Mesenchymal stem cell (in vitro differentiated cells and primary cell): ENCODE measurements at regions not wholly inside any gene's neighbourhood (a gene's known extent, or its start where the extent isn't known, plus 50 kb on each side); places are given as distances from the start of the nearest gene placed in this dataset.

Experiments
- DNase-seq: peaks from one replicate; pipeline ENCODE4 v3.0.0-alpha.2; 2013
- H2AFZ ChIP-seq: one replicate; pipeline ENCODE4 v1.6.1; 2013; ENCODE audit warnings: low read depth, mild to moderate bottlenecking, control low read depth, inconsistent platforms, low read length, moderate library complexity
- H2AK5ac ChIP-seq: 2 replicates; pipeline ENCODE4 v1.6.1; 2013; ENCODE audit warnings: low read length, moderate library complexity, mild to moderate bottlenecking, inconsistent platforms; ENCODE audit not compliant: severe bottlenecking
- H2BK120ac ChIP-seq: one replicate; pipeline ENCODE4 v1.6.1; 2013; ENCODE audit warnings: low read depth, mild to moderate bottlenecking, inconsistent platforms, low read length, moderate library complexity
- H2BK12ac ChIP-seq, 2 experiments: one replicate each; pipeline ENCODE4 v1.6.1; 2013; ENCODE audit warnings: inconsistent platforms in 2 of 2, low read length in 2 of 2, mild to moderate bottlenecking in 2 of 2, moderate library complexity in 2 of 2, control low read depth in 1 of 2
- H2BK15ac ChIP-seq: one replicate; pipeline ENCODE4 v1.6.1; 2013; ENCODE audit warnings: mild to moderate bottlenecking, low read depth, inconsistent platforms; ENCODE audit not compliant: poor library complexity, severe bottlenecking
- H2BK5ac ChIP-seq: 2 replicates; pipeline ENCODE4 v1.6.1; 2013; ENCODE audit warnings: low read depth, mild to moderate bottlenecking, low read length, control low read depth, inconsistent platforms; ENCODE audit not compliant: poor library complexity, severe bottlenecking
- H3K14ac ChIP-seq, 2 experiments: one replicate each; pipeline ENCODE4 v1.6.1; 2013; ENCODE audit warnings: inconsistent platforms in 2 of 2, low read length in 2 of 2, control low read depth in 1 of 2, mild to moderate bottlenecking in 1 of 2, moderate library complexity in 1 of 2
- H3K18ac ChIP-seq, 2 experiments: one replicate each; pipeline ENCODE4 v1.6.1; 2013; ENCODE audit warnings: inconsistent platforms in 2 of 2, low read length in 2 of 2, control low read depth in 1 of 2, low read depth in 1 of 2, mild to moderate bottlenecking in 1 of 2
- H3K23ac ChIP-seq, 2 experiments: one replicate each; pipeline ENCODE4 v1.6.1; 2013; ENCODE audit warnings: inconsistent platforms in 2 of 2, low read length in 2 of 2, mild to moderate bottlenecking in 2 of 2, moderate library complexity in 2 of 2, control low read depth in 1 of 2
- H3K27ac ChIP-seq: 2 replicates; pipeline ENCODE4 v1.5.1; 2013; ENCODE audit warnings: mild to moderate bottlenecking, moderate library complexity, low read length, control low read depth, inconsistent platforms; ENCODE audit not compliant: poor library complexity, severe bottlenecking
- H3K27me3 ChIP-seq, 2 experiments: 2 replicates each; pipeline versions ENCODE4 v1.6.1 to v1.7.0; 2013; ENCODE audit warnings: low read length in 2 of 2, mild to moderate bottlenecking in 2 of 2, moderate library complexity in 2 of 2, control low read depth in 1 of 2, inconsistent platforms in 1 of 2; ENCODE audit not compliant: control insufficient read depth in 1 of 2, insufficient read depth in 1 of 2
- H3K36me3 ChIP-seq, 2 experiments: 2 replicates each; pipeline versions ENCODE4 v1.6.1 to v1.7.0; 2013; ENCODE audit warnings: low read length in 2 of 2, control low read depth in 1 of 2, inconsistent platforms in 1 of 2, low read depth in 1 of 2, mild to moderate bottlenecking in 1 of 2; ENCODE audit not compliant: insufficient read depth in 2 of 2, control insufficient read depth in 1 of 2
- H3K4ac ChIP-seq, 2 experiments: one replicate each; pipeline ENCODE4 v1.6.1; 2013; ENCODE audit warnings: inconsistent platforms in 2 of 2, low read length in 2 of 2, mild to moderate bottlenecking in 2 of 2, moderate library complexity in 2 of 2, control low read depth in 1 of 2, low read depth in 1 of 2
- H3K4me1 ChIP-seq: 2 replicates; pipeline ENCODE4 v1.6.1; 2013; ENCODE audit warnings: low read depth, low read length, control low read depth; ENCODE audit not compliant: control insufficient read depth, insufficient read depth
- H3K4me2 ChIP-seq: 2 replicates; pipeline ENCODE4 v1.6.1; 2013; ENCODE audit warnings: low read length, mild to moderate bottlenecking, inconsistent platforms; ENCODE audit not compliant: poor library complexity, severe bottlenecking
- H3K4me3 ChIP-seq, 2 experiments: 2 replicates each; pipeline versions ENCODE4 v1.5.1 to v1.7.0; 2013; ENCODE audit warnings: low read length in 2 of 2, mild to moderate bottlenecking in 2 of 2, control low read depth in 1 of 2, low read depth in 1 of 2; ENCODE audit not compliant: insufficient read depth in 1 of 2
- H3K79me1 ChIP-seq: replicated peaks from 2 replicates; pipeline ENCODE4 v1.6.1; 2013; ENCODE audit warnings: mild to moderate bottlenecking, control low read depth, low read length, inconsistent platforms; ENCODE audit not compliant: poor library complexity, severe bottlenecking
- H3K9ac ChIP-seq: 2 replicates; pipeline ENCODE4 v1.7.0; 2013; ENCODE audit warnings: mild to moderate bottlenecking, low read length, moderate library complexity
- H3K9me3 ChIP-seq: 2 replicates; pipeline ENCODE4 v1.7.0; 2013; ENCODE audit warnings: mild to moderate bottlenecking, low read length; ENCODE audit not compliant: control insufficient read depth
- H4K8ac ChIP-seq: one replicate; pipeline ENCODE4 v1.6.1; 2013; ENCODE audit warnings: inconsistent platforms, mild to moderate bottlenecking, low read length, moderate library complexity
- H4K91ac ChIP-seq: one replicate; pipeline ENCODE4 v1.6.1; 2013; ENCODE audit warnings: mild to moderate bottlenecking, low read length, inconsistent platforms
- WGBS: methylation state at CpG from one replicate; pipeline ENCODE4 v1.1.7; 2013; ENCODE audit warnings: mixed read lengths; 5-methylcytosine and 5-hydroxymethylcytosine counted together

- Histone ChIP-seq H3K9me3 (no peaks in the 10 kb centered on the region), H3K36me3 (no peaks in the 10 kb centered on the region), H2BK5ac (no peak overlapping the region), H3K79me1 (no peaks in the 10 kb centered on the region), H3K27ac (no peak overlapping the region), H4K8ac (no peak overlapping the region), H2AK5ac (no peak overlapping the region), H2BK15ac (no peak overlapping the region), H3K18ac (no peak overlapping the region), H3K4me3 (no peak overlapping the region), H3K23ac (no peak overlapping the region), H3K4ac (no peak overlapping the region), H3K4me1 (no peaks in the 10 kb centered on the region), H3K27me3 (no peaks in the 10 kb centered on the region), H2BK120ac (no peak overlapping the region), H3K14ac (no peak overlapping the region), H3K4me2 (no peak overlapping the region), H4K91ac (no peak overlapping the region), H2AFZ (no peak overlapping the region), H2BK12ac (no peak overlapping the region), H3K9ac (no peak overlapping the region)
- no CpG with 5 or more reads among the region's 1 CpG for WGBS
- DNase-seq: no peak
Observed at GRCh38 chr16:52167328-52167727, 379.6 kb downstream of the TOX3 start.

- Histone ChIP-seq H3K18ac (no peak overlapping the region), H3K4ac (no peak overlapping the region), H2BK5ac (no peak overlapping the region), H3K79me1 (no peaks in the 10 kb centered on the region), H3K27me3 (no peaks in the 10 kb centered on the region), H3K23ac (no peak overlapping the region), H2AK5ac (no peak overlapping the region), H2BK120ac (no peak overlapping the region), H3K4me3 (no peak overlapping the region), H3K9me3 (no peaks in the 10 kb centered on the region), H3K14ac (no peak overlapping the region), H3K9ac (no peak overlapping the region), H3K36me3 (no peaks in the 10 kb centered on the region), H3K27ac (no peak overlapping the region), H2BK12ac (no peak overlapping the region), H3K4me2 (no peak overlapping the region), H2BK15ac (no peak overlapping the region), H4K8ac (no peak overlapping the region), H2AFZ (no peak overlapping the region), H3K4me1 (no peaks in the 10 kb centered on the region), H4K91ac (no peak overlapping the region)
- no peak for DNase-seq
- WGBS: 76% methylated on average over 8 of the region's 8 CpGs
Observed at GRCh38 chr16:52165961-52166360, 381.0 kb downstream of the TOX3 start.

GRCh38 chr16:52149003-52149402, 397.9 kb downstream of the TOX3 start:
- Histone ChIP-seq H2AK5ac (no peak overlapping the region), H3K79me1 (no peaks in the 10 kb centered on the region), H3K27me3 (no peaks in the 10 kb centered on the region)

GRCh38 chr16:52141871-52142270, 405.1 kb downstream of the TOX3 start:
- Histone ChIP-seq H3K9me3 (peaks cover 4% of the 10 kb centered on the region), H2BK15ac (no peak overlapping the region), H3K79me1 (no peaks in the 10 kb centered on the region), H2AFZ (no peak overlapping the region), H2BK12ac (no peak overlapping the region), H3K4me2 (no peak overlapping the region), H3K36me3 (no peaks in the 10 kb centered on the region), H3K23ac (no peak overlapping the region), H2AK5ac (no peak overlapping the region), H4K8ac (no peak overlapping the region), H3K4ac (no peak overlapping the region), H3K4me3 (no peak overlapping the region), H2BK5ac (no peak overlapping the region), H3K14ac (no peak overlapping the region), H3K27me3 (no peaks in the 10 kb centered on the region), H2BK120ac (no peak overlapping the region), H3K4me1 (no peaks in the 10 kb centered on the region), H4K91ac (no peak overlapping the region), H3K18ac (no peak overlapping the region), H3K27ac (no peak overlapping the region), H3K9ac (no peak overlapping the region)
- DNase-seq: no peak
- WGBS: 33% methylated on average over 1 of the region's 4 CpGs

More at GRCh38 chr16:52149003-52149402, 397.9 kb downstream of the TOX3 start:
- Histone ChIP-seq H3K9ac (no peak overlapping the region), H3K14ac (no peak overlapping the region), H3K18ac (no peak overlapping the region), H3K36me3 (no peaks in the 10 kb centered on the region), H2BK12ac (no peak overlapping the region), H2BK120ac (no peak overlapping the region), H2AFZ (no peak overlapping the region), H3K9me3 (no peaks in the 10 kb centered on the region), H3K4ac (no peak overlapping the region), H2BK15ac (no peak overlapping the region), H3K4me2 (no peak overlapping the region), H3K4me3 (no peak overlapping the region), H4K91ac (no peak overlapping the region), H4K8ac (no peak overlapping the region), H2BK5ac (no peak overlapping the region), H3K23ac (no peak overlapping the region), H3K4me1 (no peaks in the 10 kb centered on the region), H3K27ac (no peak overlapping the region)
- WGBS: 56% methylated on average over 2 of the region's 3 CpGs
- no peak for DNase-seq
